GM21576 (cell line): ENCODE measurements at regions not wholly inside any gene's neighbourhood (a gene's known extent, or its start where the extent isn't known, plus 50 kb on each side); places are given as distances from the start of the nearest gene placed in this dataset.

ENCODE experiments used
- ATAC-seq: cut with Tn5 transposase; IDR thresholded peaks from one replicate; pipeline ENCODE4 v1.9.1; 2021; ENCODE audit warnings: mild to moderate bottlenecking, moderate library complexity; ENCODE audit not compliant: unreplicated experiment

GRCh38 chr10:29011516-29011915, 277.4 kb upstream of the LYZL1 start:
- ATAC-seq = no peak

GRCh38 chr10:29012926-29013554, 275.8 kb upstream of the LYZL1 start:
- no peak for ATAC-seq

GRCh38 chr10:29021591-29021990, 267.3 kb upstream of the LYZL1 start:
- ATAC-seq = no peak

- ATAC-seq = no peak
Measured at GRCh38 chr10:29022513-29022912, 266.4 kb upstream of the LYZL1 start.

- ATAC-seq = no peak
Measured at GRCh38 chr10:29023678-29024077, 265.2 kb upstream of the LYZL1 start.

GRCh38 chr10:29026065-29026797, 262.6 kb upstream of the LYZL1 start:
- no peak for ATAC-seq

- ATAC-seq = no peak
Measured at GRCh38 chr10:29026802-29027580, 261.9 kb upstream of the LYZL1 start.

GRCh38 chr10:29028486-29028885, 260.4 kb upstream of the LYZL1 start:
- ATAC-seq = no peak

GRCh38 chr10:29030900-29031299, 258.0 kb upstream of the LYZL1 start:
- ATAC-seq = no peak

GRCh38 chr10:29032169-29032568, 256.7 kb upstream of the LYZL1 start:
- ATAC-seq = no peak

GRCh38 chr10:29033311-29033940, 255.4 kb upstream of the LYZL1 start:
- peak; percentile 70 for ATAC-seq

GRCh38 chr10:29034592-29034991, 254.3 kb upstream of the LYZL1 start:
- ATAC-seq = no peak

- ATAC-seq = no peak
Measured at GRCh38 chr10:29035721-29036120, 253.1 kb upstream of the LYZL1 start.

- no peak for ATAC-seq
Measured at GRCh38 chr10:29037348-29038113, 251.3 kb upstream of the LYZL1 start.

GRCh38 chr10:29039091-29039490, 249.8 kb upstream of the LYZL1 start:
- ATAC-seq = no peak

GRCh38 chr10:29039677-29040189, 249.1 kb upstream of the LYZL1 start:
- ATAC-seq = no peak

GRCh38 chr10:29041616-29042015, 247.3 kb upstream of the LYZL1 start:
- no peak for ATAC-seq

GRCh38 chr10:29048506-29048905, 240.4 kb upstream of the LYZL1 start:
- no peak for ATAC-seq

- no peak for ATAC-seq
Measured at GRCh38 chr10:29050081-29050480, 238.8 kb upstream of the LYZL1 start.

- no peak for ATAC-seq
Measured at GRCh38 chr10:29055101-29055500, 233.8 kb upstream of the LYZL1 start.
